GM13977 (cell line): ENCODE measurements at regions not wholly inside any gene's neighbourhood (a gene's known extent, or its start where the extent isn't known, plus 50 kb on each side); places are given as distances from the start of the nearest gene placed in this dataset.
A peak's percentile ranks its signal among the peaks of the same experiment; 100 is the strongest.

Experiments
- DNase-seq: peaks from one replicate; pipeline ENCODE4 v3.0.0; 2012; ENCODE audit warnings: low spot score
- in situ Hi-C: fragments of 300-500 bp; cut with MboI; formaldehyde crosslinking; loops from one replicate; pipeline ENCODE4 v1.12.0; 2022; ENCODE audit warnings: low sequenced_read_pairs, low pct_unique_long_range_greater_than_20kb, mixed read lengths, inconsistent platforms; ENCODE audit not compliant: unreplicated experiment
- TF ChIP-seq, protein P1 (sequence below): IDR thresholded peaks from 2 replicates; pipeline ENCODE4 v1.5.1; 2012; ENCODE audit warnings: mild to moderate bottlenecking, control low read depth; ENCODE audit not compliant: insufficient read depth; ENCODE audit errors: extremely low read depth, missing control alignments

DNA sequence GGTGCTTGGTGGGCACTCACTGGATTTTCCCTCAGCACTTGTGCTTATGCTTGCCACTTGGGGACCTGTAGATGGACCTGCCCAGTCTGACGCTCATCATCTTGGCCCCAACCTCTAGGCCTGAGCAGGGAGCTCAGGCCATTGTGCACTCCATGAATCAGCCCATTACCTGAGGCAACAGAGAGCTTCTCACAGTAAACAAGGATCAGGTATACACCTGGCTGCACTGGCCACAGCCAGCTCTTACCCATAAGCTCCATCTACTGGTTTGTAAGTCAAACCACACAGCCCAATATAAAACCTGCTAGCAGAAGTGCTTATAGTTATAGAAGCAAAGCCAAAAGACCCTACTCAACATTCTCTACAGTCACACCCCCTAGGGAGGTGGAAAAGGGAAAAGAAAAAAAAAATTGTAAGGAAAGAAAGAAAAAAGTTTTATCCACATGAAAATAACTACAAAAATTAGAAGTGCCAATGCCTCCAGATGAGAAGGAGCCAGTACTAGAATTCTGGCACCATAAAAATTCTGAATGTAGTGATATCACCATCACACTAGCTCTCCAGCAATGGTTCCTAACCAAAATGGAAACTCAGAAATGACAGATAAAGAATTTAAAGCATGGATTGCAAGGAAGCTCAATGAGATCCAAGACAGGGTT is 87.8 kb upstream of the CDH5 start:
- in situ Hi-C loops, result no loop called here
- TF ChIP-seq, protein P1, sequence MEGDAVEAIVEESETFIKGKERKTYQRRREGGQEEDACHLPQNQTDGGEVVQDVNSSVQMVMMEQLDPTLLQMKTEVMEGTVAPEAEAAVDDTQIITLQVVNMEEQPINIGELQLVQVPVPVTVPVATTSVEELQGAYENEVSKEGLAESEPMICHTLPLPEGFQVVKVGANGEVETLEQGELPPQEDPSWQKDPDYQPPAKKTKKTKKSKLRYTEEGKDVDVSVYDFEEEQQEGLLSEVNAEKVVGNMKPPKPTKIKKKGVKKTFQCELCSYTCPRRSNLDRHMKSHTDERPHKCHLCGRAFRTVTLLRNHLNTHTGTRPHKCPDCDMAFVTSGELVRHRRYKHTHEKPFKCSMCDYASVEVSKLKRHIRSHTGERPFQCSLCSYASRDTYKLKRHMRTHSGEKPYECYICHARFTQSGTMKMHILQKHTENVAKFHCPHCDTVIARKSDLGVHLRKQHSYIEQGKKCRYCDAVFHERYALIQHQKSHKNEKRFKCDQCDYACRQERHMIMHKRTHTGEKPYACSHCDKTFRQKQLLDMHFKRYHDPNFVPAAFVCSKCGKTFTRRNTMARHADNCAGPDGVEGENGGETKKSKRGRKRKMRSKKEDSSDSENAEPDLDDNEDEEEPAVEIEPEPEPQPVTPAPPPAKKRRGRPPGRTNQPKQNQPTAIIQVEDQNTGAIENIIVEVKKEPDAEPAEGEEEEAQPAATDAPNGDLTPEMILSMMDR, result no peak
- DNase-seq, result no peak

DNA sequence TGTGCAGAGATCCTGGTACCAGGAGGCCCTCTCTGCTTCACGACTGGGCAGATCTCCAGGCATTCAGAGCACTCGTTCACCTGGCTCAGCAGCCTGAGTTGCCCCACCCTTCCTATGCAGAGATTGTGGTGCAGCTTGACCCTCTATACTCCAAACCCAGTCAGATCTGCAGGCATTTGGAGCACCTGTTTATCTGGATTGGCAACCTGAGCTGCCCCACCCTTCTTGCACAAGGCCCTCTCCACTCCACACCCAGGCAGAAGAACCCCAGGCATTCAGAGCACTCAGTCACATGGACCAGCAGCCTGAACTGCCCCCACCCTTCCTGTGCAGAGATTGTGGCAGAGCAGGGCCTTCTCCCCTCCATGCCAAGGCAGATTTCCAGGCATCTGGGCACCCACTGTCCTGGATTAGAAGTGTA is 88.4 kb upstream of the CDH5 start:
- DNase-seq, result no peak
- in situ Hi-C loops, result no loop called here
- TF ChIP-seq, protein P1, result no peak

DNA sequence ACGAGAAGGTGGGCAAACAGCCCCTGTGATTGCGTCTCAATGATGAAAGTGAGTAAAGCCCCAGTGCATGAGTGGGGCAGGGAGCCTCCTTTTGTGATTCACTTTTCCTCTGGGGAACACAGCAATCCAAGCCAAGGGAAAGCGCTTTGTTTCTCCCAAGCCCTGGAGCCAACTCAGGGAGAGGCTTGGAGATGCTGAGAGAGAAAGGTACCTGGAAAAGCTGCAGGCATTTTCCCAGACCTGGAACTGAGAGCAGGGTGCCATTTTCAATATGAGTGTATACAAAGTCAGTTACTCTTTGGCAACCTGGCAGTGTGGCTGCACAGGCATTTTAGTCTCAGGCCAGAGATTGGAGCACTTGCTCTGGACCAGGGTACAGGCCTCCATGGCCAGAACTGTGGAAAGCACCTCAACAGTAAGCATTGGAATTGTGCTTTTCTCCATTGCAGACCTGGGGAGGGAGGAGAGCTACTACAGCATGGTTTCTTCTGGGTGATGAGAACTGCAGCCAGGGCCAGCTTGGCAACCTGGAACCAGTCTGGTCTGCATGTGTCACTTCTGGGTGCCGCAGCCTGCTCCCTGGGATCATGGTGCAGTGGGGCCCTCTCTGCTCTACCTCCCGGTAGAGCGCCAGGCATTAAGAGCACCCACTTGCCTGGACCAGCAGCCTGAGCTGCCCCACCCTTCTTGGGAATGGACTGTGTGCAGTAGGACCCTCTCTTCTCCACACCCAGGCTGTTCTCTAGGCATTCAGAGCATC is 89.0 kb upstream of the CDH5 start:
- no peak for DNase-seq
- in situ Hi-C loops, result no loop called here
- TF ChIP-seq, protein P1, result no peak

DNA sequence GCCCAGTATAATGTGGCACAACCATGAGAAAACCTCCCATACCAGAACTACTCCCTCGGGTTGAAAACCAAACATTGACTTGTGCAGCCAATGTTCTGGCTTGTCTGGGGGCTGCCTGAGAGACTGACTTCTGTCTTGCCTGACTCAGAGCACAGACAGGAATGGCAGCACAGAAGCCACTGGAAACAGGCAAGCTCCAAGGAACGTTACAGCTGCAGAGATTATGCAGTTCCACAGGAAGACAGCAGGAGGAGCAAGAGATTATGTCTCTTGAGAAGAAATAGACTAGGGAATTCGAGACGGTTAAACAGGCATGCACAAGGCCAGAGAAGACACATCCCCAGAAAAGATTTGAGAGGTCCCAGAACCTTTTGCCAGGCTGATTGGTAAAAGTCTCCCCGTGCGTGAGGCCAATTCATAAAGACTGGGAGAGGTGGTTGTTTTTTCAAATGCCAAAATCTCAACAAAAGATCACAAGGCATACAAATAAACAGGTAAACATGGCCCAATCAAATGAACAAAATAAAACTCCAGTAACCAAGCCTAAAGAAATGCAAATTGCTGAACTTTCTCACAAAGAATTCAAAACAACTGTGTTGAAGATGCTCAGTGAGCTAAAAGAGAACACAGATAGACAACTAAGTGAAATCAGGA is 90.6 kb upstream of the CDH5 start:
- DNase-seq, result peak; percentile 47
- in situ Hi-C loops, result no loop called here
- TF ChIP-seq, protein P1, result peak; percentile 61

DNA sequence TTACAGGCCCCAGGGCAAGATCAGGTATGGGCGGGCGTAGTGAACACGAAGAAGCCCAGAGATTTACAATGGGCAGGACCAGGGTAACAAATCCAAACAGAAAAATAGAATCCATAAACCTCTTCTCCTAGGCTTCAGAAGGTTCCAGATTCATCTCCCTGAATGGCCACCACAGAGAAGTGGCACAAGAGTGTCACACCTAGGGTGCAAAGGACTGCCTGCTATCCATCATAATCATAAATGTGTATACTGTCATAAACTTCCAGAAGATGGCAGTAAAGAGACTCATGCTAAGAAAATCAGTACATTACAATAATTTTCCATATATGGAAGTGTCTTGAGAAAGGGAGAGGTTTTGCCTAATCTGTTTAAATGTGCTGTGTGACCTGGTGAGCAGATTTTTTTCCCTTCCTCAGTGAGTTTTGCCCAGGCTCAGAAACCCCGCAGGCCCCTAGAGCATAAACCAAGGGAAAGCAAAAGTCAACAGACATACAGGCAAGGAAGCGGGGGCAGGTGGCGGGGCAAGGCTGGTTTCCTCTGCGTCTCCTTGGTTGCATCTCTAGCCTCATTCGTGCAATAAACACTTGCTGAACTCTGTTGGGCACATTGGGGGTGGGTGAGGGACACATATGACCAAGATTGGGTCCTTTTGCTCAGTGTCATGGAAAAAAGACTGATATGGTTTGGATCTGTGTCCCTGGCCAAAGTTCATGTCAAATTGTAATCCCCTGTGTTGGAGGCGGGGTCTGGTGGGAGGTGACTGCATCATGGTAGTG is 92.0 kb upstream of the CDH5 start:
- TF ChIP-seq, protein P1, result peak; percentile 34
- peak; percentile 65 for DNase-seq
- in situ Hi-C loops, result no loop called here
